HG03439 (cell line): ENCODE measurements at regions not wholly inside any gene's neighbourhood (a gene's known extent, or its start where the extent isn't known, plus 50 kb on each side); places are given as distances from the start of the nearest gene placed in this dataset.

Experiments used
- ATAC-seq: cut with Tn5 transposase; IDR thresholded peaks from one replicate; pipeline ENCODE4 v1.9.1; 2021; ENCODE audit warnings: mild to moderate bottlenecking, moderate library complexity; ENCODE audit not compliant: unreplicated experiment

DNA sequence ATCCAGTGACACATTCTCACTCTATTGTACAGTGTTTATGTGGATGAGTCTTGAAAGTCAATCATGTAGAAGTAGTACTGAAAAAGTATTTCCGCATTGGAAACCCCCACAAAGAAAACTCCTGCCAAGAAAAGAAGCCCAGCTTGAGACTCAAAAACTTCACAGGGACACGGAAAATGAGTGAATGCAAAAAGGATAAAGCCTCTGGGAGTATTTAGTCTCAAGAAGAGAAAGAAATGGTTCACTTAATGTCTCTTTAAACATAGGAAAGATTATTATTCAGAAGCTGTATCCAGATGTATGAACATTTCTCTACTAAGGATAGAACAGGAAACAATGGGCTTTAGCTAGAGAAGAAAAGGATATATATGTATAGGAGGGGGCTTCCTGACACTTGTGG, 304.5 kb downstream of the BARHL2 start:
- ATAC-seq = no peak

DNA sequence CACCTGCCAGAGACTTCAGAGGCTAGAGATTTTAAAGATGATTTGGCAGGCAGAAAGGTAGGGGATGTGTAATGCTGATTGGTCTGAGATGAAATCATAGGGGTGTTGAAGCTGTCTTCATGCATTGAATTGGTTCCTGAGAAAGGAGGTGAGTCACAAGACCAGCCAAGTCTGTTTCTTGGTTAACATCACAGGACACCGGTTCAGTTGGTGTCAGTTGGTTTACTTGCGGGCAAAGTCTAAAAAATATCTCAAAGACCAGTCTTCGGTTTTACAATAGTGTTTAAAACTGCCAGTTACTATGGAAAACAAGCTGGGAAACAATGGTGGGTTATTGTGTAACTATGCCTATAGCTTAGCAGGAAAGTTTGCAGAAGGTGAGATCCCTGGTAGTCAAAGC, 305.9 kb downstream of the BARHL2 start:
- ATAC-seq = no peak

DNA sequence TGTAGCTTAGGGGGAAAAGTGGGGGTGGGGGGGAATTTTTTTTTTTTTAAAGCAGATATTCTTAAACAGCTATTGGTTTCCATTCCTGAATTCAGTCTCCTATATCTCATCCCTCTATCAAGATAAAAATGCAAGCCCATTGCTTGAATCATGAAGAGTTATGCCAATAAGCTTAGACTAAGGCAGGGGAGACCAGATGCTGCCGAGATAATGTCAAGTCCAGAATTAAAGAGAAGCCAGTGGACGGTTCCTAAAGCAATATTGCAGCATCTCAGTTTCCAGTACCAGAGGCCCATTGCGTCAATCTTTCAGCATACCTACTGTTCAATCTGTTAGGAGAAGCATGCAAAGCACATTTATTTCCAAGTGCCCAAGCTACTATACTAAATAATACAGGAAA, 309.4 kb downstream of the BARHL2 start:
- no peak for ATAC-seq

DNA sequence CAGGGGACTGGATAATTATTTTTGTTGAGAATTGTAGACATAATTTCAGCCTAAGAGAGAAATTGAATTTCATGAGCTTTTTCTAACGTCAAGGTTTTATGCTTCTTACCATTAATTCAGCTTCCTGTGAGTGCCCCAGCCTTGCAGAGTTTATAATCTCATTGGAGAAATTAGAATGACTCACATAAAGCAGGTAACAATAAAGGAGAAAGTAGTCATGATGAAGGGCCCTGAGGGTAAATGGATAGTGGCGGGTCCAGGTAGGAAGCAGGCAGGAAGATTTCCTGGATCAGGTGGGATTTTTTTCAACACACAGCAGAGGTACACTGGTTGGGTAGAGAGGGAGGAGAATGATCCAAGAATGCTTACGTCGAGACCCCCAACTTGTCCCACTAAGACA, 311.4 kb downstream of the BARHL2 start:
- no peak for ATAC-seq

GRCh38 chr1:90402893-90403849, 313.9 kb downstream of the BARHL2 start:
- ATAC-seq = no peak

- no peak for ATAC-seq
Observed at GRCh38 chr1:90400131-90400530, 317.0 kb downstream of the BARHL2 start.

DNA sequence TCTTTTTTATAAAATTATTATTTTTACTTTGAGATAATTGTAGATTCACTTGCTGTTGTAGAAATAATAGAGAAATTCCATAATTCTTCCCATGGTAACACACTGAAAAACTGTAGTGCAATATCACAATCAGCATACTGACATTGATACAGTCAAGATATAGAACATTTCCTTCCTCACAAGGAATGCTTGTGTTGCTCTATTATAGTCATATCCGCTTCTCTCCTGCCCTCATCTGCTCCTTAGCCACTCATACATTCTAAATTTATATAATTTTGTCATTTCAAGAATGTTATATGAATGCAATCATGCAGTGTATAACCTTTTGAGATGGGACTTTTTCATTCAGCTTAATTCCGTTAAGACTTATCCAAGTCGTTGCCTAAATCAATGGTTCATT, 320.2 kb downstream of the BARHL2 start:
- no peak for ATAC-seq

DNA sequence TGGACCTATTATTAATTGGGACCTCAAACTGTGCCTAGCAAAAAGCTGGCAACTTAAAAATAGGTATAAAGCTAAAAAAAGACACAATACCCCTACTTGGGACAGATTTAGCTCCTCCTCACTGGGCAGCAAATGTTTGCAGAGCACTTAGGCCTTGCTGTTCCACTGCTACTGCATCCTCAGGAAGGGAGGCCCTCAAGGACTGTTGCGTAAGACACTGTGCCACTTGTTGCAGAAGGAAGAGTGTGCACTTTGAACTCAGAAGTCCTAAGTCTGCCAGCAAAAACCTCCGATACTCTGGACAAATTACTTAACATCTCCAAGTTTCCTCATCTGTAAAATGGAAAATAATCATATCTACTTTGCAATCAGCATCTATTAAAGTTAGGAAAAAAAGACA, 322.9 kb downstream of the BARHL2 start:
- no peak for ATAC-seq

GRCh38 chr1:90393025-90393424, 324.1 kb downstream of the BARHL2 start:
- ATAC-seq = no peak

DNA sequence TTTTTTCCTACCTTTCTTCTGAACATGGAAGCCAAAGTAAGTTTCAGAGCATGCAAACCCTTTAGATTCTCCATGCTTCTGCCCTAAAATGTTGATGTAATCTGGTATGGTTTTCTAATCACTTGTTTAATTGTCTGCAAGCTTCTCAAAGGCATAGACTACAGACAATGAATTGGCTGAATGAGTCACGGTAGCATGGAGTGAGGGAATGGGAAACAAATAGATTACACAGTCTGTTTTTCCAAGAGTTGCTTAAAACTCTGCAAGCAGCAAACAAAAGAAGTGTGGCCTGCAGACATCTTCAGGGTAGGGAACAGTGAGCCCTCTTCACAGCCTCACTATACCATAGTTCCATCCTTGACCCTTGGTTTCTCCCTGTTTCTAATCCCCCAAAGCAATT, 326.0 kb downstream of the BARHL2 start:
- no peak for ATAC-seq

- no peak for ATAC-seq
Observed at GRCh38 chr1:90387805-90388204, 329.3 kb downstream of the BARHL2 start.

DNA sequence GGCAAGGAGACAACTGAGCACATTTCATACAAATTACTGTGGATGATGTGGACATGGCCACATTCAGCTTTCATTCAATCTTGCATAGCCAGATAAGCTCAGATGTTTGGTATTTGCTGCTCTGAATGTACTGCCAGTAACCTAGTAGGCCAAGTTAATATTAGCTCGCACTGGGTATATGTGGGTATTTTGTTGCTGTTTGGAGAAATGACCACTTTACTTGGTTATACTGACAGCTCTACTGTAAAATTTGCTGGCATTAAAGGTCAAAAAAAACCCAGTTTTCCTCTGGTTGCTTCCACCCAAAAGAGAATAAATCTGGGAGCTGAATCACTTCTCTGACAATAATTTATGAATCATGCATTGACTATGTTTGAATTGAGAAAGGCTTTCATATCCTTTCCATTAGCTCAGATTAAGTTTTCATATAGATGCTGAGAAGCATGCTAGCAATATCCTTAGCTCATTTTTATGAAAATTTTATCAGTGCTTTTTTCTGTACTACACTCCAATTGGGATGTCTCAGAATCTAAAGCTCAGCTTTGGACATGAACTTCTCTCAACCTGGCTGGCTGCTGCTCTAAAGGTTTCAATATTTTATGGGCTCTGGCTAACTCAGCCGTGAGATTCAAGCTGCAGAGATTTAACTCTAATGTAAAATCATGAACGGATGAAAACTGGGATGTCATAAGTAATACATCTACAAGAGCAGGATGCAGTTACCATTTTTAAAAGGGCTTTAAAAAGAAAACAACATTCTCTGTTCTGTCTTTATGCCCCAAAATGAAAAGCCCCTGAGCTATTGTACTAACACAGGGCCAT, 330.0 kb downstream of the BARHL2 start:
- no peak for ATAC-seq

- no peak for ATAC-seq
Observed at GRCh38 chr1:90384193-90384592, 332.9 kb downstream of the BARHL2 start.

- ATAC-seq = no peak
Observed at GRCh38 chr1:90382161-90382560, 334.9 kb downstream of the BARHL2 start.

GRCh38 chr1:90381598-90381997, 335.5 kb downstream of the BARHL2 start:
- ATAC-seq = no peak

DNA sequence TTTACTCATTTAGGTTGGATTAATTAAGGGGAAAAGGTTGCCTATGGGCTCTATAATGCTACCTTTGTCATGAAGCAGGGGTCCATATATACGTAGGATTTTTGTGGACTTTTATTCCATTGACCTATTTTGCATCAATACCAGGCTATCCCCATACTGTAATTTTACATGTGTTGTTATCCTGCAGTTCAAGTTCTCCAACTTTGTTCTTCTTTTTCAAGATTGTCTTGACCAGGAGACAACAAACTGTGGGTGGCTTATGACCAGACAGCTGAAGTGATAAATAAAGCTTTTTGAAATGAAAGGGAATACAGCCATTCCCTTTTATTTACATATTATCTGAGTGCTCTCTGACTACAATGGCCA, 345.7 kb downstream of the BARHL2 start:
- ATAC-seq = no peak

- ATAC-seq = no peak
Observed at GRCh38 chr1:90370686-90371447, 346.2 kb downstream of the BARHL2 start.

GRCh38 chr1:90362163-90362562, 354.9 kb downstream of the BARHL2 start:
- ATAC-seq = no peak

DNA sequence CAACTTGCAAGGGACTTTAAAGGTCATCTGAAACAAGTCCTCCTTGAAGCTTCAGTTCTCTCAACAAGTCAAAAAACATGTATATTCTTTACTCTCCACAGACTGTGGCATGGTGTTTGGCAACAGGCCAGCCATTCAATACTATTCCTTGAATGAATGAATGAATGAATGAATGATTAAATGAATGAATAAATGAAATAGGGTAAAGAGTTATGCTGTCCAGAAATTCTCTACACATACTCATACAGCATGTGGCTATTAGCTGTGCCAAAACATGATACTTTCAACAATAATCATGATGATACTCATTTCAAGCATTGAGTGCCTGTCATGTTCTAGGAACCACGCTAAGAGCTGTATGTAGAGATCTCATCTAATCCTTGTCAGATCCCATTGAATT, 356.1 kb downstream of the BARHL2 start:
- no peak for ATAC-seq

DNA sequence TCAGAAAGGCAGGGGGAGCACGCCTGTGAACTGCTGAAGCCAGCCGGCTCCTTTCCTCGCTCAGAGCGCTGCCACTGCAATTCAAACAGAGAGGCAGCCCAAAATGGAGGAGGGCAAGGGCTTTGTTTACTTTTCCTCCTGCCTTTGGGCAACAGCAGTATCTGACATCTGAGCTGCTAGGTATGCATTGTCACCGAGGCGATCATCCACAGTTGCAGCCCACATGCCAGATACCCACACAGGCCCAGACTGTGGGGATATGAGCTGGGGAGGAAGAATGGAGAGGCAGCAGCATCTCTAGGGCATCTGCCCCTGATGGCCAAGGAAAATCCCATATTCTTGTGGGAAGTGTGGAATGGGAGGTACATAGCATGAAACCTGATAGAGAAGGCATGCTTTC, 357.1 kb downstream of the BARHL2 start:
- ATAC-seq = no peak

GRCh38 chr1:90358448-90358847, 358.7 kb downstream of the BARHL2 start:
- peak; percentile 47 for ATAC-seq
